Transverse colon (tissue), 4 donors: ENCODE measurements at regions not wholly inside any gene's neighbourhood (a gene's known extent, or its start where the extent isn't known, plus 50 kb on each side); places are given as distances from the start of the nearest gene placed in this dataset.

ENCODE experiments used
- DNase-seq: peaks from one replicate; pipeline ENCODE4 v3.0.0-alpha.2; 2019
- H3K27ac ChIP-seq, 4 donors: fragments of 200-600 bp; sonication (generic); 2 replicates each; pipeline ENCODE4 v1.5.1; 2016 to 2018; ENCODE audit warnings: inconsistent platforms in 4 of 4
- H3K27me3 ChIP-seq: fragments of 200-600 bp; sonication (generic); 2 replicates; pipeline ENCODE4 v1.5.1; 2017; ENCODE audit warnings: inconsistent platforms
- H3K36me3 ChIP-seq, 4 donors: fragments of 200-600 bp; sonication (generic); 2 replicates each; pipeline ENCODE4 v1.5.1; 2017 to 2019; ENCODE audit warnings: inconsistent platforms in 4 of 4
- H3K4me1 ChIP-seq, 4 donors: fragments of 200-600 bp; sonication (generic); 2 replicates each; pipeline ENCODE4 v1.5.1; 2017 to 2020; ENCODE audit warnings: inconsistent platforms in 4 of 4
- H3K4me3 ChIP-seq, 4 donors: fragments of 200-600 bp; sonication (generic); 1 replicate in 1 of 4; 2 replicates in 3 of 4; pipeline versions ENCODE4 v1.5.1 to v1.6.1; 2017 to 2019; ENCODE audit warnings: inconsistent platforms in 4 of 4
- H3K9me3 ChIP-seq, 2 donors: fragments of 200-600 bp; sonication (generic); 2 replicates each; pipeline ENCODE4 v1.5.1; 2017 to 2019; ENCODE audit warnings: inconsistent platforms in 2 of 2
- EP300 ChIP-seq: sonication (generic); formaldehyde crosslinking; IDR thresholded peaks from one replicate; pipeline ENCODE4 v1.6.1; 2017; ENCODE audit warnings: antibody characterized with exemption, low read depth
- POLR2A ChIP-seq: fragments of 450-650 bp; IDR thresholded peaks from one replicate; pipeline ENCODE4 v1.6.1; 2016; ENCODE audit warnings: antibody characterized with exemption, mild to moderate bottlenecking, moderate library complexity
- POLR2AphosphoS5 ChIP-seq, 3 donors: sonication (generic); formaldehyde crosslinking; IDR thresholded peaks; one replicate each; pipeline ENCODE4 v1.6.1; 2016; ENCODE audit warnings: antibody characterized with exemption in 3 of 3
- WGBS, 2 donors: methylation state at CpG; one replicate each; pipeline ENCODE4 v1.1.5; 2018; ENCODE audit warnings: low coverage in 1 of 2; 5-methylcytosine and 5-hydroxymethylcytosine counted together
- in situ Hi-C, 4 donors: fragments of 200-750 bp; cut with MboI; loops; one replicate each; pipeline versions ENCODE4 v1.15.0 to v1.15.1; 2017; ENCODE audit warnings: low sequenced_read_pairs in 3 of 4, low pct_ligation_motif_present in 1 of 4, low pct_unique_long_range_greater_than_20kb in 1 of 4
- intact Hi-C: fragments of 100-400 bp; cut with DNase I; formaldehyde crosslinking; loops from one replicate; pipeline ENCODE4 v1.15.1; 2023; ENCODE audit warnings: low total_unique reads
- TF ChIP-seq, protein P1 (sequence below), 5 experiments: fragments of 200-600 bp in 3 of 5; fragments of 450-650 bp in 2 of 5; sonication (generic) in 3 of 5; IDR thresholded peaks; 1 replicate in 2 of 5; 2 replicates in 3 of 5; pipeline ENCODE4 v1.5.1; 2016 to 2017; ENCODE audit warnings: antibody characterized with exemption in 5 of 5, inconsistent platforms in 3 of 5, mild to moderate bottlenecking in 2 of 5, moderate library complexity in 1 of 5

DNA sequence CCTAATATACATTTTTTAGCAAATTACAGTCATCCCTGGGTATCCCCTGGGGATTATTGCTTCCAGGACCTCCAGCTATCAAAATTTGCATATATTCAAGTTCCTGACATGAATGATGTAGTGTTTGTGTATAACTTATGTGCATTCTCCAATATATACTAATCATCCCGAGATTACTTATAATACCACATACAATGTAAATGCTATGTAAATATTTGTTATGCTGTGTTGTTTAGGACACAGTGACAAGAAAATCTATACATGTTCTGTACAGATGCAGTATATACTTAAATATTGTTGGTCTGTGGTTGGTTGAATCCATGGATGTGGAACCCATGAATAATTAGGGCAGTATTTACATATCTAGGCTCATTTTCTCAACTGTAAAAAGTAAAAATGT lies 1060.3 kb downstream of the DSC3 start:
- intact Hi-C loops (no loop called here), in situ Hi-C loops (no loop called here)
- Histone ChIP-seq H3K27ac (no peak overlapping the region), H3K4me1 (no peaks in the 10 kb centered on the region), H3K27me3 (no peaks in the 10 kb centered on the region), H3K4me3 (no peak overlapping the region), H3K36me3 (no peaks in the 10 kb centered on the region), H3K9me3 (peaks cover 0 to 5% of the 10 kb centered on the region in 2 donors)
- no peak for DNase-seq
- 70 to 75% methylated on average over 1 of the region's 1 CpG for WGBS, 2 donors
- TF ChIP-seq EP300 (no peak), POLR2AphosphoS5 (IDR thresholded peaks at IDR 0.05) (no peak), POLR2A (no peak)
- TF ChIP-seq, protein P1, sequence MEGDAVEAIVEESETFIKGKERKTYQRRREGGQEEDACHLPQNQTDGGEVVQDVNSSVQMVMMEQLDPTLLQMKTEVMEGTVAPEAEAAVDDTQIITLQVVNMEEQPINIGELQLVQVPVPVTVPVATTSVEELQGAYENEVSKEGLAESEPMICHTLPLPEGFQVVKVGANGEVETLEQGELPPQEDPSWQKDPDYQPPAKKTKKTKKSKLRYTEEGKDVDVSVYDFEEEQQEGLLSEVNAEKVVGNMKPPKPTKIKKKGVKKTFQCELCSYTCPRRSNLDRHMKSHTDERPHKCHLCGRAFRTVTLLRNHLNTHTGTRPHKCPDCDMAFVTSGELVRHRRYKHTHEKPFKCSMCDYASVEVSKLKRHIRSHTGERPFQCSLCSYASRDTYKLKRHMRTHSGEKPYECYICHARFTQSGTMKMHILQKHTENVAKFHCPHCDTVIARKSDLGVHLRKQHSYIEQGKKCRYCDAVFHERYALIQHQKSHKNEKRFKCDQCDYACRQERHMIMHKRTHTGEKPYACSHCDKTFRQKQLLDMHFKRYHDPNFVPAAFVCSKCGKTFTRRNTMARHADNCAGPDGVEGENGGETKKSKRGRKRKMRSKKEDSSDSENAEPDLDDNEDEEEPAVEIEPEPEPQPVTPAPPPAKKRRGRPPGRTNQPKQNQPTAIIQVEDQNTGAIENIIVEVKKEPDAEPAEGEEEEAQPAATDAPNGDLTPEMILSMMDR (IDR thresholded peaks at IDR 0.05) = no peak

DNA sequence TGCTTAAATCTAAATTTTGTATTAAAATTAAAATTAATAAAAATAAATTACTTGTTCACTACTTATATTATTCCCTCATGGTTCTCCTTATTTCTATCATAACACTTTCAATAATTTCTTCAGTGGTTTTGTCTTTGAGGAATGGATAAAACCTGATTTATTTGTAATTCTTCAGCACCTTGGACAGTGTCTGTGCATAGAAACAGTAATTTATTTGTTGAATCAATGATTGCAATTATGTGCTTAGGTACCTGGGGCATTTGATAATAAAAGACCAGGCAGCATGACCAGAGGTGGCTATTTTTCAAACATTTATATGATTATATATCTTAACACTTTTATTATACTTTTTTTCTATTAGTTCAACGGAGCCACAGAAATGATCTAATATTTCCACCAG lies 1062.7 kb downstream of the DSC3 start:
- Histone ChIP-seq H3K9me3 (no peaks in the 10 kb centered on the region), H3K27me3 (no peaks in the 10 kb centered on the region), H3K4me3 (no peak overlapping the region), H3K36me3 (no peaks in the 10 kb centered on the region), H3K4me1 (no peaks in the 10 kb centered on the region), H3K27ac (no peak overlapping the region)
- in situ Hi-C loops (no loop called here), intact Hi-C loops (no loop called here)
- no peak for DNase-seq
- WGBS, 2 donors = 89 to 95% methylated on average over 1 of the region's 1 CpG
- TF ChIP-seq, protein P1 (IDR thresholded peaks at IDR 0.05) = no peak
- TF ChIP-seq EP300 (no peak), POLR2AphosphoS5 (IDR thresholded peaks at IDR 0.05) (no peak), POLR2A (no peak)

DNA sequence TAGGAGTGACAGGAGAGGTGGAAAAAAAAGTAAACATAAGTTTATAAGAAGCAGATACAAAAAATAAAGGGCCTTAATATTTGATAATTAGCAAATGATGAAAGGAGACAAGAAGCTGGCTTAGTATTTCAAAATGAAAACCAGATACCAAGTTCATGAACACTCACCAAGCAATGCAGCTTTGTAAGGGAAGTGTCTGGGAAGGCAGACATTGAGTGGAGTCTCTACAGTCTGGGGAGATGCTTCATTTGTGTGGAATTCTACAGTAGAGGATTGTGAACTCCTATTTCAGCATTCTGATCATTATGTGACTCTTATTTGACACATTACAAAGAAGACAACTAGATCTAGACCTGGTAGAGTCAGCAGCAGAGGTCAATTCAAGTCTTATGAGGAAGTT lies 1072.7 kb downstream of the DSC3 start:
- in situ Hi-C loops (loop anchor here in 1 of 4 donors (25.0 kb wide), 1 partner anchor 92 kb away; no protein-coding TSS in a partner anchor), intact Hi-C loops (no loop called here)
- no peak for DNase-seq
- no peaks in the 10 kb centered on the region for H3K4me1 ChIP-seq
- no peaks in the 10 kb centered on the region for H3K27me3 ChIP-seq
- no peaks in the 10 kb centered on the region for H3K9me3 ChIP-seq
- H3K27ac ChIP-seq = no peak overlapping the region
- TF ChIP-seq EP300 (no peak), POLR2A (no peak), POLR2AphosphoS5 (IDR thresholded peaks at IDR 0.05) (no peak)
- TF ChIP-seq, protein P1 (IDR thresholded peaks at IDR 0.05) = no peak
- H3K4me3 ChIP-seq = no peak overlapping the region
- H3K36me3 ChIP-seq = no peaks in the 10 kb centered on the region

DNA sequence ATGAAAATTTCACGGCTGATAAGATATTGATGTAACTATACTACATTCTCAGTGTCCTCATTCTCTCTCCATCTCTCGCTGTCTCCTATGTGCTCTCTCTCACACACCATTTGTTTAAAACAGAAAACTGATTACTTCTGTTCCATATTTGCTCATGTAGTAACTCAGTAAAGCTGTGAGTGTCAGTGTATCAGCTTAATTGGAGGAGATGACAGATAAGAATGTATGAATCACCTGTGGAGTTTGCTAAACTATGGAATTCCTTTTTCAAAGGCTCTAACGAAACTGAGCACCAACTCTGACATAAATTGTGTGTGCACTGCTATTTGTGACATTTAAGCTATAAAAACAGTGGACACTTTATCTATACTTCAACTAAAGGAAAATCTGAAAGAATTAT lies 1080.0 kb downstream of the DSC3 start:
- Histone ChIP-seq H3K27ac (no peak overlapping the region), H3K36me3 (no peaks in the 10 kb centered on the region), H3K9me3 (no peaks in the 10 kb centered on the region), H3K4me3 (no peak overlapping the region), H3K27me3 (no peaks in the 10 kb centered on the region), H3K4me1 (no peaks in the 10 kb centered on the region)
- DNase-seq = no peak
- 41 to 60% methylated on average over 3 of the region's 3 CpGs for WGBS, 2 donors
- intact Hi-C loops (no loop called here), in situ Hi-C loops (loop anchor here in 1 of 4 donors (25.0 kb wide), 1 partner anchor 100 kb away; no protein-coding TSS in a partner anchor)
- TF ChIP-seq POLR2A (no peak), EP300 (no peak), POLR2AphosphoS5 (IDR thresholded peaks at IDR 0.05) (no peak)
- TF ChIP-seq, protein P1 (IDR thresholded peaks at IDR 0.05) = no peak
